HCT116 (cell line): ENCODE measurements at regions not wholly inside any gene's neighbourhood (a gene's known extent, or its start where the extent isn't known, plus 50 kb on each side); places are given as distances from the start of the nearest gene placed in this dataset.

Experiments
- ATAC-seq: fragments of 200-7000 bp; cut with Tn5 transposase; 2 replicates; pipeline ENCODE4 v1.9.1; 2020; ENCODE audit warnings: mild to moderate bottlenecking, moderate library complexity
- BruUV-seq: library from RNA; stranded (reverse); fragments of 400-500 nt; replicated peaks from 2 replicates; lab custom pipeline; 2021; lab: Mats Ljungman, UMichigan
- CTCF ChIA-PET: fragments of 300-600 bp; sonication (Branson Sonifier 250); formaldehyde crosslinking; loops from one replicate; lab custom pipeline; 2021; ENCODE audit warnings: antibody characterized with exemption; lab: Charles Lee
- POLR2A ChIA-PET: fragments of 300-600, 350-600 bp; sonication (Branson Sonifier 250); formaldehyde crosslinking; loops from one replicate; lab custom pipeline; 2021; ENCODE audit warnings: antibody characterized with exemption; lab: Charles Lee
- RAD21 ChIA-PET, 2 experiments: fragments of 300-600 bp; sonication (Branson Sonifier 250); formaldehyde crosslinking; loops; one replicate each; lab custom pipeline; 2023; ENCODE audit warnings: low total read pairs in 2 of 2; ENCODE audit not compliant: uncharacterized antibody in 2 of 2, unreplicated experiment in 2 of 2, low non-redundant PET in 1 of 2; lab: Charles Lee
- DNase-seq: peaks from one replicate; pipeline ENCODE4 v3.0.0-alpha.2; 2010; ENCODE audit warnings: low read depth, low spot score
- H2AFZ ChIP-seq: fragments of 200-600 bp; shearing (Covaris generic), sonication (generic); 2 replicates; pipeline ENCODE4 v1.6.1; 2017; ENCODE audit warnings: low read depth, mixed run types, mixed read lengths, antibody characterized with exemption, low read length; ENCODE audit not compliant: poor library complexity, severe bottlenecking
- H3K27ac ChIP-seq: 2 replicates; pipeline ENCODE4 v1.5.1; 2012; ENCODE audit warnings: low read depth, low read length
- H3K27me3 ChIP-seq: fragments of 200-600 bp; sonication (generic); 2 replicates; pipeline ENCODE4 v1.6.1; 2016; ENCODE audit warnings: mixed run types, low read length, mixed read lengths; ENCODE audit not compliant: insufficient read depth
- H3K36me3 ChIP-seq, 2 experiments: fragments of 200-500 bp in 1 of 2; fragments of 200-600 bp in 1 of 2; sonication (Bioruptor generic) in 1 of 2; sonication (generic) in 1 of 2; 2 replicates each; pipeline versions ENCODE4 v1.5.1 to v1.6.1; 2014 to 2016; ENCODE audit warnings: low read length in 2 of 2, inconsistent platforms in 1 of 2, mixed read lengths in 1 of 2, mixed run types in 1 of 2; ENCODE audit not compliant: insufficient read depth in 2 of 2, control insufficient read depth in 1 of 2
- H3K4me1 ChIP-seq, 2 experiments: fragments of 200-600 bp in 1 of 2; sonication (generic) in 1 of 2; 2 replicates each; pipeline versions ENCODE4 v1.5.1 to v1.6.1; 2012 to 2017; ENCODE audit warnings: low read length in 2 of 2, inconsistent platforms in 1 of 2, mild to moderate bottlenecking in 1 of 2, mixed read lengths in 1 of 2, mixed run types in 1 of 2, moderate library complexity in 1 of 2; ENCODE audit not compliant: insufficient read depth in 2 of 2, control insufficient read depth in 1 of 2
- H3K4me2 ChIP-seq: fragments of 200-600 bp; sonication (generic); 2 replicates; pipeline ENCODE4 v1.6.1; 2017; ENCODE audit warnings: mixed run types, low read length, mixed read lengths
- H3K4me3 ChIP-seq, 2 experiments: fragments of 200-600 bp in 1 of 2; sonication (generic) in 1 of 2; replicated peaks in 1 of 2; 2 replicates each; pipeline ENCODE4 v1.5.1; 2011 to 2016; ENCODE audit warnings: low read length in 2 of 2, control low read depth in 1 of 2, low read depth in 1 of 2, mild to moderate bottlenecking in 1 of 2, mixed read lengths in 1 of 2, mixed run types in 1 of 2
- H3K79me2 ChIP-seq: fragments of 200-600 bp; sonication (generic); 2 replicates; pipeline ENCODE4 v1.6.1; 2017; ENCODE audit warnings: mild to moderate bottlenecking, mixed run types, low read length, moderate library complexity, mixed read lengths; ENCODE audit not compliant: insufficient read depth
- H3K9ac ChIP-seq: fragments of 200-600 bp; sonication (generic); 2 replicates; pipeline ENCODE4 v1.6.1; 2016; ENCODE audit warnings: low read length, mixed read lengths
- H3K9me2 ChIP-seq: fragments of 200-600 bp; sonication (generic), shearing (Covaris generic); 2 replicates; pipeline ENCODE4 v1.6.1; 2017; ENCODE audit warnings: mixed run types, mild to moderate bottlenecking, moderate library complexity; ENCODE audit not compliant: insufficient read depth
- H3K9me3 ChIP-seq, 2 experiments: fragments of 200-500 bp in 1 of 2; fragments of 200-600 bp in 1 of 2; sonication (Bioruptor generic) in 1 of 2; sonication (generic) in 1 of 2; 2 replicates each; pipeline ENCODE4 v1.6.1; 2014 to 2017; ENCODE audit warnings: low read length in 2 of 2, mixed read lengths in 2 of 2, inconsistent platforms in 1 of 2, low read depth in 1 of 2, mild to moderate bottlenecking in 1 of 2, mixed run types in 1 of 2, moderate library complexity in 1 of 2; ENCODE audit not compliant: control insufficient read depth in 1 of 2, insufficient read depth in 1 of 2
- H4K20me1 ChIP-seq: fragments of 200-600 bp; sonication (generic), shearing (Covaris generic); 2 replicates; pipeline ENCODE4 v1.6.1; 2017; ENCODE audit warnings: mixed run types, mild to moderate bottlenecking, moderate library complexity; ENCODE audit not compliant: insufficient read depth
- ATF3 ChIP-seq: IDR thresholded peaks from 2 replicates; pipeline ENCODE4 v1.6.1; 2012
- CBX3 ChIP-seq: IDR thresholded peaks from 2 replicates; pipeline ENCODE4 v1.6.1; 2012; ENCODE audit warnings: low read depth
- CEBPB ChIP-seq: IDR thresholded peaks from 2 replicates; pipeline ENCODE4 v1.6.1; 2012; ENCODE audit warnings: low read depth
- EGR1 ChIP-seq: IDR thresholded peaks from 2 replicates; pipeline ENCODE4 v1.6.1; 2012; ENCODE audit warnings: low read depth
- ELF1 ChIP-seq: IDR thresholded peaks from 2 replicates; pipeline ENCODE4 v1.6.1; 2012; ENCODE audit warnings: low read depth, borderline replicate concordance
- EZH2 ChIP-seq: fragments of 200-600 bp; sonication (generic); IDR thresholded peaks from 2 replicates; pipeline ENCODE4 v1.6.1; 2017; ENCODE audit warnings: antibody characterized with exemption, mixed run types
- EZH2phosphoT487 ChIP-seq: fragments of 200-600 bp; IDR thresholded peaks from 2 replicates; pipeline ENCODE4 v1.6.1; 2018; ENCODE audit warnings: antibody characterized with exemption, borderline replicate concordance
- MAX ChIP-seq: IDR thresholded peaks from 2 replicates; pipeline ENCODE4 v1.6.1; 2012
- POLR2A ChIP-seq: IDR thresholded peaks from 2 replicates; pipeline ENCODE4 v1.7.0; 2011; ENCODE audit warnings: borderline replicate concordance; ENCODE audit not compliant: insufficient read depth, insufficient read length; ENCODE audit errors: extremely low read depth
- POLR2AphosphoS5 ChIP-seq: IDR thresholded peaks from 2 replicates; pipeline ENCODE4 v1.6.1; 2011; ENCODE audit warnings: mild to moderate bottlenecking, low read depth, low read length, moderate library complexity
- RAD21 ChIP-seq: IDR thresholded peaks from 2 replicates; pipeline ENCODE4 v1.6.1; 2012; ENCODE audit warnings: low read depth, mild to moderate bottlenecking
- REST ChIP-seq: IDR thresholded peaks from 2 replicates; pipeline ENCODE4 v1.6.1; 2012; ENCODE audit warnings: low read depth
- SRF ChIP-seq: IDR thresholded peaks from 2 replicates; pipeline ENCODE4 v1.6.1; 2012; ENCODE audit warnings: low read depth
- YY1 ChIP-seq: IDR thresholded peaks from 2 replicates; pipeline ENCODE4 v1.6.1; 2011; ENCODE audit warnings: low read length, low read depth, moderate library complexity, mild to moderate bottlenecking; ENCODE audit not compliant: insufficient replicate concordance; ENCODE audit errors: extremely low read depth
- ZBTB33 ChIP-seq: IDR thresholded peaks from 2 replicates; pipeline ENCODE4 v1.6.1; 2011; ENCODE audit warnings: mild to moderate bottlenecking, low read length, moderate library complexity; ENCODE audit not compliant: insufficient replicate concordance; ENCODE audit errors: extremely low read depth
- ZFX ChIP-seq: fragments of 450-650 bp; IDR thresholded peaks from 2 replicates; pipeline ENCODE4 v1.6.1; 2017
- intact Hi-C: fragments of 100-400 bp; cut with micrococcal nuclease; formaldehyde crosslinking; loops from 2 replicates; pipeline ENCODE4 v1.10.0; 2022

- Histone ChIP-seq H3K9me3 (peaks cover 4 to 8% of the 10 kb centered on the region in 2 experiments; a peak in 2 of 4 replicates), H3K27ac (no peak overlapping the region), H3K4me1 (no peaks in the 10 kb centered on the region), H2AFZ (no peak overlapping the region), H3K79me2 (no peaks in the 10 kb centered on the region), H4K20me1 (no peaks in the 10 kb centered on the region), H3K27me3 (no peaks in the 10 kb centered on the region), H3K9ac (no peak overlapping the region), H3K9me2 (no peaks in the 10 kb centered on the region), H3K4me3 (no peak overlapping the region), H3K36me3 (no peaks in the 10 kb centered on the region), H3K4me2 (no peak overlapping the region)
- TF ChIP-seq ELF1 (no peak), REST (no peak), EZH2phosphoT487 (no peak), YY1 (no peak), EGR1 (no peak), ZFX (no peak)
- CTCF ChIA-PET, result no interaction called here
- intact Hi-C loops, result no loop called here
- POLR2A ChIA-PET, result no interaction called here
- RAD21 ChIA-PET, result no interaction called here
- no TSS peak for BruUV-seq
- DNase-seq (no peak), ATAC-seq (no peak)
These were observed 1015.9 kb downstream of the TLE1 start for GRCh38 chr9:80673496-80673895.

GRCh38 chr9:80665479-80665878 lies 1023.9 kb downstream of the TLE1 start:
- no peak overlapping the region for H3K4me2 ChIP-seq
- BruUV-seq, result no TSS peak
- no peak for ATAC-seq
- H3K27me3 ChIP-seq, result no peaks in the 10 kb centered on the region
- H3K27ac ChIP-seq, result no peak overlapping the region
- DNase-seq, result no peak
- no peaks in the 10 kb centered on the region for H3K79me2 ChIP-seq
- ChIA-PET CTCF (no interaction called here), POLR2A (no interaction called here), RAD21 (no interaction called here)
- no peak overlapping the region for H3K9ac ChIP-seq
- no peak overlapping the region for H3K4me3 ChIP-seq
- no peaks in the 10 kb centered on the region for H3K4me1 ChIP-seq
- intact Hi-C loops, result no loop called here
- no peaks in the 10 kb centered on the region for H4K20me1 ChIP-seq
- no peak overlapping the region for H2AFZ ChIP-seq
- no peaks in the 10 kb centered on the region for H3K9me2 ChIP-seq
- H3K36me3 ChIP-seq, result no peaks in the 10 kb centered on the region
- peaks cover 0 to 5% of the 10 kb centered on the region in 2 experiments; a peak in 1 of 4 replicates for H3K9me3 ChIP-seq
- TF ChIP-seq ZBTB33 (no peak), RAD21 (no peak), MAX (no peak), ATF3 (no peak), EZH2 (no peak), POLR2A (no peak), EGR1 (no peak), ELF1 (no peak), CBX3 (no peak), POLR2AphosphoS5 (no peak), CEBPB (no peak), SRF (no peak)
